Stomach (tissue), 4 donors: ENCODE measurements at regions not wholly inside any gene's neighbourhood (a gene's known extent, or its start where the extent isn't known, plus 50 kb on each side); places are given as distances from the start of the nearest gene placed in this dataset.

ENCODE experiments used
- EP300 ChIP-seq: sonication (generic); formaldehyde crosslinking; IDR thresholded peaks from one replicate; pipeline ENCODE4 v1.6.1; 2017; ENCODE audit warnings: antibody characterized with exemption
- TF ChIP-seq, protein P1 (sequence below), 7 experiments: fragments of 450-650 bp in 4 of 7; fragments of 200-600 bp in 3 of 7; sonication (generic) in 3 of 7; IDR thresholded peaks; one replicate each; pipeline ENCODE4 v1.5.1; 2016 to 2019; ENCODE audit warnings: antibody characterized with exemption in 7 of 7, control low read depth in 2 of 7, mild to moderate bottlenecking in 1 of 7

DNA sequence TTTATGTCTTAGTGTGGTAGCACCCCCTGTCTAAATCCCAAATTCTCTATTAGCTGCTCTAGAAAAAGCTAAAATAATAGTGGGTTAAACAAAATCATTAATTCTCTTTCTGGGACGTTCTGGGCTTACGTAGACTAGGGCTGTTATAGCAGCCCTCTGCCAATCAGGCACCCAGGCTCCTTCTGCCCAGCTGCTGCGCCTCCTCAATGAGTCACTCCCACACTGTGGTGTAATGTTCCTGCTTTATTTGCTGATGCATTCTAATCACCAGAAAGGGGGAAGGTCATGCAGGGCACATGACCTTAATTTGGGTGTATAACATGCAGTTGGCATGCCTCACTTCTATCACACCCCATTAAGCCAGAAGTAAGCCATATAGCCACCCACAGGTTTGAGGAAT, 294.5 kb downstream of the GALC start:
- TF ChIP-seq, protein P1, sequence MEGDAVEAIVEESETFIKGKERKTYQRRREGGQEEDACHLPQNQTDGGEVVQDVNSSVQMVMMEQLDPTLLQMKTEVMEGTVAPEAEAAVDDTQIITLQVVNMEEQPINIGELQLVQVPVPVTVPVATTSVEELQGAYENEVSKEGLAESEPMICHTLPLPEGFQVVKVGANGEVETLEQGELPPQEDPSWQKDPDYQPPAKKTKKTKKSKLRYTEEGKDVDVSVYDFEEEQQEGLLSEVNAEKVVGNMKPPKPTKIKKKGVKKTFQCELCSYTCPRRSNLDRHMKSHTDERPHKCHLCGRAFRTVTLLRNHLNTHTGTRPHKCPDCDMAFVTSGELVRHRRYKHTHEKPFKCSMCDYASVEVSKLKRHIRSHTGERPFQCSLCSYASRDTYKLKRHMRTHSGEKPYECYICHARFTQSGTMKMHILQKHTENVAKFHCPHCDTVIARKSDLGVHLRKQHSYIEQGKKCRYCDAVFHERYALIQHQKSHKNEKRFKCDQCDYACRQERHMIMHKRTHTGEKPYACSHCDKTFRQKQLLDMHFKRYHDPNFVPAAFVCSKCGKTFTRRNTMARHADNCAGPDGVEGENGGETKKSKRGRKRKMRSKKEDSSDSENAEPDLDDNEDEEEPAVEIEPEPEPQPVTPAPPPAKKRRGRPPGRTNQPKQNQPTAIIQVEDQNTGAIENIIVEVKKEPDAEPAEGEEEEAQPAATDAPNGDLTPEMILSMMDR (IDR thresholded peaks at IDR 0.05): no peak
- TF ChIP-seq EP300: no peak
